Dermis blood vessel endothelial cell (primary cell): ENCODE measurements at regions not wholly inside any gene's neighbourhood (a gene's known extent, or its start where the extent isn't known, plus 50 kb on each side); places are given as distances from the start of the nearest gene placed in this dataset.
A peak's percentile ranks its signal among the peaks of the same experiment; 100 is the strongest.

Experiments used
- DNase-seq: peaks from one replicate; pipeline ENCODE4 v3.0.0; 2010

DNA sequence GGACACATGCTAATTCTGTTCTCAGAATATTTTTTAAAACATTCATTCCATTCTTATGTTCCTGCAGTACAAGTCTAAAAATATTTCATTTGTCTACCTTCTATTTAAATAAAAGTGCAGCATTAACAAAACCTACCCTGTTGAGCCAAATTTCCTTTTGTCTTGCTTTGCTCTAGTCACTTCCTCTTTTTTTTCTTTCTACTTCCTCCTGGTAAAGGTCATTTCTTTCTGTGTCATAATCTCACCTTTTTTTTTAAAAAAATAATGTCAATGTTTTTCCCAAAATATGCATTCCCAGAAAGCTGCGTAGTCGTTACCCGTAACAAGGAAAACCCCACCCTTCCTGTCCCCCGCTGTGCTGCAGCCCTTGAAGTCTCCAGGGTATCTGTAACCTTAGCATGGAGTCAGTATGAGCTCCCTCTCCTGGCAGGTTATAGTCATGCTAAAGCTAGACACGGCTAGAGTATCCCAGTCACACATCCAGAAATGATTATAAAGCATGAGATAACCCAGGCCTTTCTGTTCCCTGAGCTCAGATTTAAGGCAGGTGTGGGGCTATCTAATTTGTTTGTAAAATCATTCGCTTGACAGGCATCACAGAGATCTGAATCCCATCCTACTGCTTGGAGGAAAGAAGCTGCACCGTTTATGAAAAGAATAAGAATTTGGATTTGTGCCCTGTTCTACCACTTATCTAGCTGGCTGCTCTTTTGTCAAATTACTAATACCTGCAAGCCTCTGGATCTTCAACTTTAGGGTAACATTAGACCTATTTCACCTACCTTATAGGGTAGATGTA lies 51.1 kb upstream of the EED start:
- DNase-seq = peak; percentile 91

DNA sequence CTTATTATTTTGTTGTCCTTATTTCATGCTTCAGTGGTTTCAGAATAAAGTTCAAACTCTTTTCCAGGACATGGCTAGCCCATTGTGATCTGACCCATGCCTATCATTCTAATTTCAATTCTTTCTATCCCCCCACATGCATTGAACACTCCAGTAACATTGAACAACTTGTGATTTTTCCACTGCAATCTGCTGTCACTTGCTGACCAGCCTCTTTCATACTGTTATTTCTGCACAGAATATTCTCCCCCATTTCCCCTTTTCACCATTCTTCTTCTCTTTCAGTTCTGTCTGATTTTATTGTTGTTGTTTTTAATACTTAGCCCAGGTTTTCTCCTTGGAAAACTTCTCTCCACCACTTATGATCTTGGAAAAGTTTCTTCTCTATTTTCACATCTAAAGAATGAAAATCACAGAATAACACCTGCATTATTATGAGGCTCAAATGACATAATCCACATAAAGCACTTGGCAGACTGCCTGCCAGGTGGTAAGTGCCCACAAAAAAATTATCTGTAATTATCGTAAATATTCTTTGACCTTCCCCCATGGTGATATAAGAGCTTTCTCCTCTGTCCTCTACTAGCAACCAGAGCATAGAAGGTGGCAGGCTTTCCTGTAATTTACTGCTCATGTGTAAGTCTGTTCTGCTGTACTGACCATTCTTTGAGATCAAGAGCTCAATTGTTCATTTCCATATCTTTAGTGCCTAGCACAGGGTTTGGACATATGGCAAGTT lies 51.9 kb upstream of the EED start:
- DNase-seq = peak; percentile 24

DNA sequence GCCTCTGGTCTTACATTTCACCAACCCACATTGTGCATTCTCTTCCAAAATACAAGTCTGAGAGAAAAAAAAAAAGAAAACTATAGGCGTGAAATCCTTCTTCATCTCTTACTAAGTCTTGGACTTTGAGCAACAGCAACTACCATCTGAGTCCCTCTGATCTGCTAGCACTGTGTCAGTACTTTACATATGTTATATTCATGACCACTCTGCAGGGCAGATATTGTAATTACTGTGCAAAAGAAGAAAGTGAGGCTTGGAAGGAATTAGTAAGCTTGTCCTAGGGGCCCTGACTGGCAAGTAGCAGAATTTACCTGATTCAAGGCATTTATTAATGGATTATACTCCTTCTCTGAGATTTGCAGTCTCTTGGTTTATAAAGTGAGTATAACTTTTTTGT lies 52.7 kb upstream of the EED start:
- no peak for DNase-seq

DNA sequence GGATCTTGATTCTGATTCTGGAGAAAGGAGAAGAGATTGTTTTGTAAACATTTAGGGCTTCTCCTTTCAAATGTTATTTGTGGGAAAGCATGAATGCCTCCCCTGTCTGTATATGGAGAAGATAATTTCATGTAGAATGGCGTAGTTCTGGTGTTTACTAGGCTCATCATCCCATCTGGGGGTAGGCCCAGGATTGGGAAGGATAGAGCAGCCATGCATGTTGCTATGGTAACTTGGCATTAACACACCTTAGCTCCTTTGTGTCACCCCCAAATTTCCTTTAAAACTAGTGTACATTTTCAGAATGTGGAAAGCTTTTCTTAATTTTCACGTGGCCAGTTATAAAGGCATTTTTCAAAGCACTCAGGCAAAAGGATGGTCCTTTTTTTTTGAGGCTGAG lies 57.5 kb upstream of the EED start:
- no peak for DNase-seq

DNA sequence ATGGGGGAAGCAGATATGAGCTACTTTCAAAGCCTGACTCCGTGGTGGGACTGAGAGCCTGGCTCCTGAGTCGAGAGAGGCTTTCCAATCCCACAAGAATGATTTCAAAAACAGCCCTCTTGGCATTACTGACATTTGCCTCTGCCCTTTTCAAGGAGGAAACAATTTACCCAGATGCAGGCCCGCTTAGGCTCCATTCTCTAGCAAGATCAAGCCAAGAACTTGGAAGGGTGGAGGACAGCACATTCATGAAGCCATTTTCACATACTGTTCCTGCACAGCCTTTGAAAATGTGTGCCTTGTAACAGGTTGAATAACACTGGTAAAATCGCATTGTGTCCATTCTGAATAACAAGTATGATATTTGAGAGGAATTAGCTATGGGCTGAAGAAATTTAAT lies 58.2 kb upstream of the EED start:
- DNase-seq = no peak

DNA sequence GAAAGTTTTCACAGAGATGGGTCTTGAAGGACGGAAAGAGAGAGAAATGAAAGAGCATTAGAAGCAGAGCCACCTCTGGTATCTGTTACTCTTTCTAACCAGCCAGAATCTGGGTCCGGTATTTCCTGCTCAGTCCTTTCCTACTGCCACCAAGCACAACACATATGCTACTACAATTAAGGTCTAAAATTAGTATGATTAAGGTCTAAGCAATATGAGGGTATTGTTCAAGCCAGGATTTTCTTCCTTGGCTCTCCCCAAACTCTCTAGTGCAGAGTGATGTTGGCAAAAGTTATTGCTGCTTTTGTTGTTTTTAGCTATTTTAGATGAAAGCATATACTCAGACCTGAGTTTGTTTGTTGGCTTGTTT lies 59.2 kb upstream of the EED start:
- no peak for DNase-seq

DNA sequence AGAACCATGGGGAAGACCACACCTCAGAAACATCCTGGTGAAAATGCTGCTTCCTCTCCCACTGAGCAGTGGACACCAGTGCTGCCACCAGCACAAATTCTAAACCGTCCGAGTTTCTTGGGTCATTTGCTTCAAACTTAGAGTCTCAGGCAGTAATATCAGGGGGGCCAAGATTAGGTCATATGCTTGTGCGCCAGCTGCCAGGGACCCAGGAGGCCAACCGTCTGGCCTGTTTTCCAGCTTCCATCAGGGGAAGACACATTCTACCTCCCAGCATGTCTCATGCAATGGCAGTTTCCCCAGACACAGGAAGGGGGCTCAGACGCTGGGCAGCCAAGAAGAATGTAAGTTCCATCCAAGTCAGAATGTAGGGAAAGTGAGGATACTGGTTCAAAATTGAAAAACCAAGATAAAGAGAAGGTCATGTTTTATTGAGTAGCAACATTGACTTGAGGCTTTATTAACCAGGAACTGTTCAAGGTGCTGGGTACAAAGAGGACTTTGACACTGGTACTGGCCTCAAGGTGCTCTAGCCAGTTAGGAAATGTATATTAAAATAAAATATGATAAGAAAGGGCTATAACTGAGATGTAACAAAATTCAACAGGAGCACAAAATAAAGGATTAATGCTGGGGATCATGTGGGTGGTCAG lies 59.7 kb upstream of the EED start:
- no peak for DNase-seq

DNA sequence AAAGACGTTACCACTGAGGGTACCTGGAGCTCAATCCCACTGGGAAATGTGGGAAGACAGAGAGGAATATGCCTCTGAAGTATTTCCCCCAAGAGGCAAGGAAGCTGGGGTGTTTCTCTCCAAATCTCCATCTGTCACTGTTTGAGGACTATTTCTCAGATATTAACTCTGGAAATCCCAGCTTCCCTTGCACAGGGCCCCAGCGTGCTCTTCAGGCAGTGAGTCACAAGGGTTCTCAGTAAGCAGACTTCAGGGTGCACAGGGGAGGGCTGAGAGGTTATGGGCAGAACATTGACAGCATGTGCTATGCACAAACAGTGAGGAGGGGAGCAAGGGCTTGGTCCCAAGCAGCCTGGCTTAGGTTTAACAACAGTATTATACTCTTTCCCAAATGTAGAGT lies 60.9 kb upstream of the EED start:
- DNase-seq = no peak

DNA sequence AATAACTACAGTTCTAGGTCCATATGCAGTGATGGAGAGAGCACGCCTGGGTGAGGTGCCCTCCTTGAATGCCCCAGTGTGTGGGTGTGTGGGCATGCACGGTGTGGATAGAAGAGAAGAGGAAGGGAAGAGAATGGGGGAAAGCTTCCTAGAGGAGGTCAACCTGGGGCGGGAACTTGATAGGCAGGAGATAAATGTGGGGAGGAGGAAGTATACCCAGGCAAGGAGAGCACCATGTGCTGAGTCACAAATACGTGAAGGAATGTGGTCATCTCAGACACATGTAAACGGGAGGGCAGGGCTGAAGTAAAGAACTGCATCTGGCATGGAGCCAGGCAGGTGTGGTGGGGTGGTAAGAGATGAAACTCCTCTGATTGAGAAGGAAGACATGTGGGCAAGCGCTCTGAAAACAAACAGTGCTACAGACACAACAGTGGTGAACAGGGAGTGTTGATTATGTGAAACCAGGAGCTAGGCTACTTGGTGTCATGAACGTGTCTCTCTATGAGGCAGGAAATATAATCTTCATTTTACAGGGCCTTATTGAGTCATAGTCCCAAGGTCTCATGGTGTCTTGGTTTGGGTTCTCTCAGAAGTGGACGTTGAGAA lies 61.5 kb upstream of the EED start:
- DNase-seq = no peak

DNA sequence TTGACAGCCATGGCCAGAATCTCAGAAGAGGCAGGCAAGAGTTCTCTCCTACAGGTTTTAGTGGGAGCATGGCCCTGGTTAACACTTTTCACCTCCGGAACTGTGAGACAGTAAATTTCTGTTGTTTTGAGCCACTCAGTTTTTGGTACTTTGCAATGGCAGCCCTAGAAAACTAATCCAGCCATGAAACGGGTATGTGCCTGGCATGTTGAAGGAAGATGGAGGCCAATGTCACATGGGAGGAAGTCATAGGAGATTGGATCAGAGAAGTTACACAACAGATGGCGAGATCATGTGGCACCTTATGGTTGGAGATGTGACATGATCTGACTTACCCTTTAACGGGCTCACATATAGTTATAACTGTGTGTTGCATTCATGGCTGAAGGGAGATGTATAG lies 63.2 kb upstream of the EED start:
- DNase-seq = no peak

DNA sequence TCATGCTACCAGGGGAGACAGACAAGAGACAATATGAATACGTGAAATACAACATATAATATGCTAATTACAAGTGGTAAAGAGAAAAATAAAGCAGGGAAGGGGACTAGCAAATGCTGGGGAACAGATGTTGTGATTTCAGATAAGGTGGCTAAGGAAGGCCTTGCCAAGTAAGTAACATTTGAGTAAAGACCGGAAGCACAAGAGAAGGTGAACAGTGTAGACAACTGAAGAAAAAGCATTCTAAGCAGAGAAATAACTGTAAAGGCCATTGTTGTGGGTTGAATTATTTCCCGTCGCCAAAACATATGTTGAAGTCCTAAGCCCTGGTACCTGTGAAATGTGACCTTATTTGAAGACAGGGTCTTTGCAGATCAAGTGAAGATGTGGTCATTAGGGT lies 63.7 kb upstream of the EED start:
- no peak for DNase-seq

DNA sequence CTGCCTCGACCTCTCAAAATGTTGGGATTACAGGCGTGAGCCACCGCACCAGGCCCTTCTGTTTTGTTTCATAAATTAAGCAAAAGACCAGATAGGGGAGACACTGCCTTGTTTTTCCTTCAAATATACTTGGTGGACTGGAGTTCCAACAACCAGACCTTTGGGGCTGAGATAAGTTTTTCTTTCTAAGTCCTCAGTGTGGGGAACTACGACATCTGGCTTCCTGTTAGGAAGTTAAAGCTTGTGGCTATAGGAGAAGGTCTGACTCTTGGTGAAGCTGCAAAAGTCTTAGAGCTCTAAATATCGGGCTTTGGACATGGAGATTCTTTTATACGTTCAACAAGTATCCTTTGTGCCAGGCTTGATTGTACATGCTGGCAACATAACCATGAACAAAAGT lies 64.1 kb upstream of the EED start:
- DNase-seq = no peak

DNA sequence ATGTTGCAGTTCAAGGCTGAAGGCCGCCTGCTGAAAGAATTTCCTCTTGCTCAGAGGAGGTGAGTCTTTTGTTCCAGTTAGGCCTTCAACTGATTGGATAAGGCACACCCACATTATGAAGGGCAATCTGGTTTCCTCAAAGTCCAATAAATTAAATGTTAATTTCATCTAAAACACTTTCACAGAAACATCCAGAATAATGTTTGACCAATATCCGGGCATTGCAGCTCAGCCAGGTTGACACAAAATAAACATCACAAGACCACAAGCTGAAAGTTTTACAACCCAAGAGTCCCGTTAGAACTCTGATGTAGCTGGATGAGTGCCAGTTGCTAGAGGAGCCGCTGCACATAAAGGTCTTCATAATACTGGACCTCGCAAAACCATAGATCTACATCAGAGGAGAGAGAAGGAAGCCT lies 64.9 kb upstream of the EED start:
- DNase-seq = peak; percentile 29

DNA sequence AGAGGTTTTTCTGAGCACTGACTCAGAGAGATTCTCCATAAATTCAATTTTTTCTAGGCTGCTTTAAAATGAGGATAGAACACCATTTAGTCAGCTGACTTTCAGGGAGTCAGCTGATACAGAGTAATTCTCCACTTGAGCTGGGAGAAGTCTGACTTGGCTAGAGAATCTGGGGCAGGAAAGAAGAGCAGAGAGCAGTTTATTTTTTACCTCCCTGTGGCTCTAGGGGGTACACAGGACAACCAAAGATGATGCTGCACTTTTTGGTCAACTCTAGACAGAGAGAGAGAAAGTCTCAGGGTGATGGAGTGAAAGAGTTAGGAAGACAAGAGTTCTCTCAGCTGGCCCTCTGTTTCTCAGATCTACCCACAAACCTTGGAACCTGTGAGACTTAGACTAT lies 67.3 kb upstream of the EED start:
- DNase-seq = no peak

DNA sequence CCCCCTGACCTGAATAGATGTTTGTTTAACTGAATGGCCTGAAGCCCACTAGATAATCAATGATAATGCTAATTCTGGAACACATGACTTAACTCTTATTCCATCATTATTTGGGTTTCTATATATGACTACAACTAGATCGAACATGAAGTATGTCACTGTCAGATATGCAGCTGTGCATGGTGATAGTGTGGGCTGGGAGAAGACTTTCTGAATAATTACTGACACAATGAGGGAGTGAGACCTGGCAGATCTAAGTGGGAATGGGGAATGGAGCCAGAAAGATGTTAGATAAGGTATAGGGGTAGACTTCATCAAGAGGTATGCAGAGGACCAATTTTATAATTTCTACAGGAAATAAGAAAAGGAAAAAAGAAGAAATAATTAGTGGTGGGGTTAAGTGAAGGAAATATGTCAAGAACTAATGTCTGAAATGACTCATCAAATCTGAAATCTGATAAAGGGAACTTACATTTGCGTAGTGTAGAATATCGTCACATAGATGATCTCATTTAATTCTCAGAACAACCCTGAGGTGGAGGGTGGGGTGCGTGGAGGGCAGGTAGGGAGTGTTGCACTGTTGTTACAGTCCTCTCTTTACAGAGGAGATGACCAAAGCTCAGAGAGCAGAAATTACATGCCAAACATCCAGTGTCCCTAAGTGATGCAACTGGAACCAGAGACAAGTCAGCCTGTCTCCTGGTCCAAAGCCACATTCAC lies 68.2 kb upstream of the EED start:
- DNase-seq = peak; percentile 17

DNA sequence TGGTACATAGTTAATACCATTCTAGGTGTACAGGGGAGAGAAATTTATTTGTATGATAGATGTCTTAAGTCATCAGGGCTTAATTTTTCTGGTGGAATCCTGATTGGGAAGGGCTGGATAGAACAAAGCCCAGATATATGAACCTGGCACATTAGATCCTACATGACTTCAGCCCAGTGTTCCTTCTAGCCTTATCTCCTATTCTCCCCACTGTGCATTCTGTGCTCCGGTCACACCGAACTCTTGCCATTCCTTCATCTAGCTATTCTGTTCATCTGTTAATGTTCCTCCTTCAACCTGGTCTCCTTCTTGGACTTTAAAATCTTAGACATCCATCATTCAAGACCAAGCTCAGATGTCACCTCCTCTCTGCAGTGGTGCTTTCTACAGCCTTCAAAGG lies 68.9 kb upstream of the EED start:
- DNase-seq = no peak

DNA sequence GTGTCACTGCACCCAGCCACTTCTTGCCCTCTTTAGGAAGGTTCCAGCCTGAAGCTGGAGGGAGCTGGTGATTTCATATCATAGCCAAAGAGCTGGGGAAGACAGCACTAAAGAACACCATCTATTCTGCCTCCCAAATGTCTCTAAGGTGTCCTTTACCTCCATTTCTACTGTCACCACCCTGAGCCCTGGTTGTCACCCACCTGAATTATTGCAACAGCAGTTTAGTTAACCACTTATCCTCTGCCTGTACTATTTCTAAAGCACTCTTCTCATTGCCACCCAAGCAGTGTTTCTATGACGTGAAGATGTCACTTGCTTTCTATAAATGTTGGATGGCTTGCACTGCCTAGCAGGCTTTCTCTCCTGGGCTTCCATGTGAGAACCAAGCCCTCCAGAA lies 69.4 kb upstream of the EED start:
- no peak for DNase-seq

DNA sequence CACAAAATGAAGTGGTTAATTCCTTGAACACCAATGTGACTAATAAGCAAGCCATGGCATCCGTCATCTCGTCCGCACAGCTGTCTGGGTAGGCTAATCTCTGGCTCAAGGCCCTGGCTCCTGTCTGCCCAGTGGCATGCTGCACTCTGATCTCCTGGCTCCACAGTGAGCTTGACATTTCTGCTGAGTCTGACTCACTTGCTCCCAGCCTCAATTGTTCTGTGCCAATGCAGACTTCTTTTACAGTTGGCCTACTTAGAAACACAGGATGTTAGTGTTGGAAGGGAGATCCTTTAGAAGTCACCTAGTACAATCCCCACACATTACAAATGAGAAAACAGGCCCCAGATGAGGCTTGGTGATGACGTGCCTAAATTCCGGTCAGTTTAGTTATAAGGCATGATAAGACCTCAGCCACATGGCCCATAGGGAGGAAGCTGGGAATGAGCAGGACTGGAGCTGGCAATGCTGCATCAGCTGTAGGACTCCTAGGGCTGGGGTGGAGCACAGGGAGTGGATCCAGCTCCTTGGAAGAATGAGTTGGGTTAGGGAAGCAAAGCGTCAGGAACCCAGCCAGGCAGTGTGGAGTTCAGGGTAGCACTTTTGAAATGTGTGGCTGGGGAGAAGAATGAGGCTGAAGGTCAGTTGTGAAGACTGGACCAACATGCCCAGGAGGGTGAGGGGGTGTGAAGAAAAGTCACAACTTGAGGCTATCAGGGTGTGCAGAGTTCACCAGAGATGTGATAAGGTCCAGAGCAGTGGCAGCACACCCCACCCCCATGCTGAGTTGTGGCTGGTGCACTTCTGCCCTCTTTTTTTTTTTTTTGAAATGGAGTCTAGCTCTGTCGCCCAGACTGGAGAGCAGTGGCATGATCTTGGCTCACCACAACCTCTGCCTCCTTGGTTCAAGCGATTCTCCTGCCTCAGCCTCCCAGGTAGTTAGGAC lies 70.2 kb upstream of the EED start:
- DNase-seq = peak; percentile 99

DNA sequence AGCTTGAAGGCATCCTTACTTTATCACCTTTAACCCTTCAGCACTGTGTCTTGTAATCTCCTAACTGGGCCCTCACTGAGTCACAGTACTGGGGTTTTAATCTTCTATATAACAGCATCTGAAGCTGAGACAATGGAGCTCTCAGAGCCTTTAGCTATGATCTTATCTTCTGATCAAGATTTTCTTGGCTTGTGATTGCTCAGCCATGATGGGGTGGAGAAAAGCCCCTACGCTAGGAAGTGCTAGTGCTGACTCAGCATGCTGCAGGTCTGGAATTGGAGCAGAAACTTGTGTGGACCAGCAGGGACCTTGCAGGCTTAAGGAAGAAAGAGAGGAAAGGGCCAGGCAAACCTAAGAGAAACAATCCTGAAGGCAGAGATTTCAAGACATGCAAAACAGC lies 71.7 kb upstream of the EED start:
- DNase-seq = peak; percentile 66

DNA sequence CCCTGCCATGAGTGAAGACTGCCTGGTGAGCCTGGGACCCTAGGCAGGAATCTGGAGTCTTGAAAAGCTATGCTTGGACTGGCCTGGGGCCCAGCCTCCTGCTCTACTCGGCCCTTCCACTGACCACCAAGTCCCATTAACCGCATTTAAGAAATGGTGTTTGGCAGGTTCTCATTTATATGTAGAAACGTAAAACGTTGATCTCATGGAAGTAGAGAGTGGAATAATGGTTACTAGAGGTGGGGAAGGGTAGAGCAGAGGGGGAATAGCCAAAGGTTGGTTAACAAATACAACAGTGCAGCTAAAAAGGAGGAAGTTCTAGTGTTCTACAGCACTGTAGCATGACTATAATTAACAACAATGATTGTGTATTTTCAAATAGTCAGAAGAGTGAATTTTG lies 72.9 kb upstream of the EED start:
- no peak for DNase-seq

DNA sequence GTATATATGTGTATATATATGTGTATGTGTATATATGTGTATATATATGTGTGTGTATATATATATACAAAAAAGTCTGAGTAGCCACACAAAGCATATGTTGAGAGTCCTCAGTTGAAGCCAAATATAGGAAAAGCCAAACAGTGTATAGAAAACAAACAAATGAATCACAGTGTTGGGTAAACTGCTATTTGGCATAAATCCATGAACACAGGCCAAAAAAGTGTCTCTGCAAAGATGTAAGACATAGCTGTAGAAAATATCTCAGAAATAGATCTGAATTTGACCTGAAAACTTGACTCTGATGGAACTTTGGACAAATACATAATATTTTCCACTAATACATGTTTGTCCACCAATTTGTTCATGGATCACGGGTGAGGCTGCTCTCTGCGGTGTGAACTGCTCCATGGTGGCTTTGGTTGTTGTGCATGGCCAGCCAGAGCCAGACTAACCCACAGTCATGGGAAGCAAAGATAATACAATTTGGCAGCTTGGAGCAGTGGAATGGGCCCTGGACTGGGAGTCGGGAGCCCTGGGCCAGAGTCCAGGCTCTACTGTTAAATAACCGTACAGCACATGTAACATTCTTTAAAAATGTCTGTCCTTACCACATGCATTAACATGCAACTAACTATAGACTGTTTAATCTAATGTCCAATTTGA lies 76.9 kb upstream of the EED start:
- DNase-seq = peak; percentile 19
